H9 (cell line): ENCODE measurements at regions not wholly inside any gene's neighbourhood (a gene's known extent, or its start where the extent isn't known, plus 50 kb on each side); places are given as distances from the start of the nearest gene placed in this dataset.

ENCODE experiments used
- DNase-seq: peaks from one replicate; pipeline ENCODE4 v3.0.0-alpha.2; 2017
- H2AFZ ChIP-seq: one replicate; pipeline ENCODE4 v1.6.1; 2013; ENCODE audit warnings: mild to moderate bottlenecking, low read length, control low read depth, moderate library complexity
- H2AK5ac ChIP-seq: 2 replicates; pipeline ENCODE4 v1.6.1; 2013; ENCODE audit warnings: low read length, control low read depth, mixed read lengths; ENCODE audit not compliant: insufficient read length
- H2BK120ac ChIP-seq: one replicate; pipeline ENCODE4 v1.6.1; 2013; ENCODE audit warnings: low read depth, mild to moderate bottlenecking, low read length, control low read depth, inconsistent platforms; ENCODE audit not compliant: poor library complexity, severe bottlenecking
- H2BK12ac ChIP-seq: 2 replicates; pipeline ENCODE4 v1.6.1; 2013; ENCODE audit warnings: low read length, control low read depth, mixed read lengths, low read depth; ENCODE audit not compliant: insufficient read length
- H2BK15ac ChIP-seq: 2 replicates; pipeline ENCODE4 v1.6.1; 2013; ENCODE audit warnings: low read depth, low read length, control low read depth
- H2BK20ac ChIP-seq: one replicate; pipeline ENCODE4 v1.6.1; 2013; ENCODE audit warnings: low read depth, mild to moderate bottlenecking, low read length, control low read depth, inconsistent platforms; ENCODE audit not compliant: poor library complexity, severe bottlenecking
- H2BK5ac ChIP-seq: 2 replicates; pipeline ENCODE4 v1.6.1; 2013; ENCODE audit warnings: low read length, control low read depth, mixed read lengths; ENCODE audit not compliant: insufficient read length
- H3K14ac ChIP-seq: 2 replicates; pipeline ENCODE4 v1.6.1; 2013; ENCODE audit warnings: low read length, control low read depth; ENCODE audit not compliant: insufficient read depth
- H3K18ac ChIP-seq: 2 replicates; pipeline ENCODE4 v1.6.1; 2013; ENCODE audit warnings: low read depth, mild to moderate bottlenecking, mixed read lengths, low read length, control low read depth; ENCODE audit not compliant: insufficient read length
- H3K23ac ChIP-seq: 2 replicates; pipeline ENCODE4 v1.6.1; 2013; ENCODE audit warnings: low read length, control low read depth, mixed read lengths, low read depth; ENCODE audit not compliant: insufficient read length
- H3K23me2 ChIP-seq: 2 replicates; pipeline ENCODE4 v1.6.1; 2013; ENCODE audit warnings: low read depth, mild to moderate bottlenecking, mixed read lengths, low read length, control low read depth; ENCODE audit not compliant: insufficient read length, poor library complexity, severe bottlenecking
- H3K27ac ChIP-seq: 2 replicates; pipeline ENCODE4 v1.5.1; 2013; ENCODE audit warnings: low read length, control low read depth, mixed read lengths, low read depth; ENCODE audit not compliant: insufficient read length
- H3K27me3 ChIP-seq: 2 replicates; pipeline ENCODE4 v1.6.1; 2013; ENCODE audit warnings: low read length, control low read depth, inconsistent platforms; ENCODE audit not compliant: insufficient read depth
- H3K4ac ChIP-seq: 2 replicates; pipeline ENCODE4 v1.6.1; 2013; ENCODE audit warnings: low read depth, mild to moderate bottlenecking, control low read depth, inconsistent platforms, low read length, moderate library complexity
- H3K4me1 ChIP-seq: 2 replicates; pipeline ENCODE4 v1.6.1; 2013; ENCODE audit warnings: low read length, control low read depth, inconsistent platforms; ENCODE audit not compliant: insufficient read depth
- H3K4me2 ChIP-seq: 2 replicates; pipeline ENCODE4 v1.6.1; 2013; ENCODE audit warnings: low read length, control low read depth, mixed read lengths; ENCODE audit not compliant: insufficient read length, insufficient read depth
- H3K56ac ChIP-seq: 2 replicates; pipeline ENCODE4 v1.6.1; 2013; ENCODE audit warnings: low read depth, mild to moderate bottlenecking, mixed read lengths, low read length, control low read depth; ENCODE audit not compliant: insufficient read length
- H3K79me1 ChIP-seq: 2 replicates; pipeline ENCODE4 v1.6.1; 2013; ENCODE audit warnings: low read depth, mild to moderate bottlenecking, moderate library complexity, low read length, control low read depth, inconsistent platforms; ENCODE audit not compliant: insufficient read depth, poor library complexity, severe bottlenecking
- H3K79me2 ChIP-seq: 2 replicates; pipeline ENCODE4 v1.6.1; 2013; ENCODE audit warnings: low read length, control low read depth, inconsistent platforms; ENCODE audit not compliant: insufficient read depth
- H3K9ac ChIP-seq: 2 replicates; pipeline ENCODE4 v1.6.1; 2013; ENCODE audit warnings: low read length, control low read depth, mixed read lengths; ENCODE audit not compliant: insufficient read length; ENCODE audit errors: extremely low read depth
- H3K9me3 ChIP-seq: one replicate; pipeline ENCODE4 v1.6.1; 2013; ENCODE audit warnings: low read depth, low read length, inconsistent platforms; ENCODE audit not compliant: control insufficient read depth
- H3T11ph ChIP-seq: one replicate; pipeline ENCODE4 v1.6.1; 2013; ENCODE audit warnings: mild to moderate bottlenecking, low read length, control low read depth, inconsistent platforms
- H4K20me1 ChIP-seq: one replicate; pipeline ENCODE4 v1.6.1; 2013; ENCODE audit not compliant: control insufficient read depth, insufficient read length, insufficient read depth
- H4K5ac ChIP-seq: 2 replicates; pipeline ENCODE4 v1.6.1; 2013; ENCODE audit warnings: low read depth, mild to moderate bottlenecking, mixed read lengths, low read length, control low read depth; ENCODE audit not compliant: insufficient read length
- H4K8ac ChIP-seq: replicated peaks from 2 replicates; pipeline ENCODE4 v1.6.1; 2013; ENCODE audit warnings: low read length, control low read depth, mixed read lengths, low read depth; ENCODE audit not compliant: insufficient read length
- H4K91ac ChIP-seq: 2 replicates; pipeline ENCODE4 v1.6.1; 2013; ENCODE audit warnings: low read depth, mild to moderate bottlenecking, moderate library complexity, mixed read lengths, low read length, control low read depth; ENCODE audit not compliant: insufficient read length
- H3K27ac Mint-ChIP-seq, 3 experiments: 2 replicates in 2 of 3; 3 replicates in 1 of 3; pipeline ENCODE4 v1.8.0; 2020 to 2021; ENCODE audit warnings: mixed read lengths in 3 of 3, mild to moderate bottlenecking in 1 of 3, moderate library complexity in 1 of 3
- H3K27me3 Mint-ChIP-seq: 2 replicates; pipeline ENCODE4 v1.8.0; 2021; ENCODE audit warnings: low read depth, mild to moderate bottlenecking, moderate library complexity, mixed read lengths
- H3K36me3 Mint-ChIP-seq, 3 experiments: 2 replicates in 2 of 3; 3 replicates in 1 of 3; pipeline ENCODE4 v1.8.0; 2020 to 2021; ENCODE audit warnings: low read depth in 3 of 3, mixed read lengths in 3 of 3; ENCODE audit not compliant: insufficient read depth in 1 of 3
- H3K4me1 Mint-ChIP-seq, 2 experiments: 2 replicates each; pipeline ENCODE4 v1.8.0; 2020; ENCODE audit warnings: mixed read lengths in 2 of 2
- H3K4me3 Mint-ChIP-seq, 2 experiments: 2 replicates in 1 of 2; 3 replicates in 1 of 2; pipeline ENCODE4 v1.8.0; 2020 to 2021; ENCODE audit warnings: mild to moderate bottlenecking in 2 of 2, mixed read lengths in 2 of 2, moderate library complexity in 1 of 2
- H3K9me3 Mint-ChIP-seq, 2 experiments: 2 replicates in 1 of 2; 3 replicates in 1 of 2; pipeline ENCODE4 v1.8.0; 2020; ENCODE audit warnings: mild to moderate bottlenecking in 2 of 2, mixed read lengths in 2 of 2, moderate library complexity in 1 of 2
- CTCF ChIP-seq: fragments of 200-600 bp; sonication (generic); conservative IDR thresholded peaks from 3 replicates; pipeline ENCODE4 v1.8.0; 2021; ENCODE audit warnings: antibody characterized with exemption, mild to moderate bottlenecking
- WGBS: extraction: QIAGEN DNeasy Blood & Tissue Kit; methylation state at CpG from one replicate; pipeline ENCODE4 v1.1.7; 2013; ENCODE audit warnings: missing lambda C conversion rate, low lambda C conversion rate, mixed read lengths; ENCODE audit not compliant: insufficient read length; ENCODE audit errors: extremely low coverage; 5-methylcytosine and 5-hydroxymethylcytosine counted together

DNA sequence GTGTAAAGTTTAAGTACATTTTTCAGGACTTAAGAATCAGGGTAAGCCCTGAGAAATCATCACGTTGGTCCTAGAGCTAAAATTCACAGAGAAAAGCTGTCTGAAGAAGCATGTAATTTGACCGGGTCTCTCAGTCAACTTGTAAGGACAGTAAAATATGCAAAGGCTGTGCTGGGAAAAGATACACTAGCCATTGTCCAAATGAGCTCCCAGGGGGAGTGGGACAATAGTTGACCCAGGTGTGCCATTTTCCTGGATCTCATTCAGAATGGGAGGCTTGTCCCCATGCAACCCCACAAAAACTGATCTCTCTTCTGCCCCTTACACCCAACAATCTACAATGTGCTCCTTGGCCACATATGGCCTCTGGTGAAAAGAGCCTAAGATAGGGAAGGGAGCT lies 437.9 kb downstream of the KLF12 start:
- Mint-ChIP-seq H3K4me1 (peaks cover 45 to 48% of the 10 kb centered on the region in 2 experiments), H3K27me3 (no peaks in the 10 kb centered on the region), H3K4me3 (no peak overlapping the region), H3K36me3 (peaks cover 0 to 2% (median 0%) of the 10 kb centered on the region in 3 experiments; a peak in 2 of 7 replicates), H3K9me3 (no peaks in the 10 kb centered on the region), H3K27ac (peak overlapping the region in 1 of 3 experiments; percentile 53; a peak in 2 of 7 replicates)
- H3T11ph ChIP-seq, result no peak overlapping the region
- H3K4me2 ChIP-seq, result no peak overlapping the region
- H3K79me1 ChIP-seq, result no peaks in the 10 kb centered on the region
- no peak overlapping the region for H2BK120ac ChIP-seq
- H3K9me3 ChIP-seq, result no peaks in the 10 kb centered on the region
- H2BK5ac ChIP-seq, result no peak overlapping the region
- no peak overlapping the region for H3K56ac ChIP-seq
- H3K79me2 ChIP-seq, result no peaks in the 10 kb centered on the region
- H3K4me1 ChIP-seq, result 0 out of 2 replicates have a peak, but pooled peaks cover 2% of the 10 kb centered on the region
- no peak overlapping the region for H3K4ac ChIP-seq
- no peak for TF ChIP-seq CTCF
- no peak for DNase-seq
- no peak overlapping the region for H2BK12ac ChIP-seq
- H4K8ac ChIP-seq, result no peak overlapping the region
- H4K20me1 ChIP-seq, result no peaks in the 10 kb centered on the region
- no peak overlapping the region for H2BK20ac ChIP-seq
- H3K27ac ChIP-seq, result no peak overlapping the region
- no peak overlapping the region for H3K14ac ChIP-seq
- WGBS, result no CpG with 5 or more reads among the region's 2 CpGs
- no peak overlapping the region for H2AFZ ChIP-seq
- H3K23me2 ChIP-seq, result no peaks in the 10 kb centered on the region
- no peak overlapping the region for H4K5ac ChIP-seq
- H4K91ac ChIP-seq, result no peak overlapping the region
- H2BK15ac ChIP-seq, result no peak overlapping the region
- H2AK5ac ChIP-seq, result no peak overlapping the region
- H3K18ac ChIP-seq, result no peak overlapping the region
- no peak overlapping the region for H3K23ac ChIP-seq
- H3K9ac ChIP-seq, result no peak overlapping the region
- H3K27me3 ChIP-seq, result no peaks in the 10 kb centered on the region
